ENCODE measurements at regions not wholly inside any gene's neighbourhood (a gene's known extent, or its start where the extent isn't known, plus 50 kb on each side); places are given as distances from the start of the nearest gene placed in this dataset.
"Not testable (repeated sequence)": the region's sequence is repeated elsewhere in the genome, so short reads cannot be mapped to it uniquely, and the experiment has no call there.

DNA sequence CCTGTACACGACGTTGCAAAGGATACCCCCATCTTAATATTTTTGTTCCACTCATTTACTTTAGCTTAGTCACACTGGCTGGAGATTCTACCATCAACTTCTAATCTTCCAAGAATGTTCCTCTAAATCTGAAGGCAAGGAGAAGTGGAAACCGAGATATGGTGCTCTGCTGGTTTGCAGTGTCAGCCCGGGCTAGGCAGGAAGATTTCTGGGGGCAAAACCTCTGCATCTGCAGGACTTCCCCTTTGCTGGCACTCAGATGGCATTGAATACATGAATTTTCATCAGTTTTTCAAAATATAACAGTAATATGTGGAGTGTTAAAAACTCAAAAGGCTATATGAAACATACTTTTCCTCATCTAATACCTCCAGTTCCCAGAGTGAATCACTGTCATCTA, 240.4 kb downstream of the RPLP1 start:
- Histone ChIP-seq H3K4me1 (ENCODE audit: control insufficient read depth, insufficient read depth, low read length) (no peaks in the 10 kb centered on the region), H3K36me3 (ENCODE audit: control insufficient read depth, insufficient read depth, low read length) (no peaks in the 10 kb centered on the region), H3K27ac (ENCODE audit: low read length) (no peak overlapping the region), H3K4me3 (ENCODE audit: low read length) (no peak overlapping the region), H3K9me3 (ENCODE audit: control insufficient read depth, low read depth, low read length) (peaks cover 12% of the 10 kb centered on the region), H3K27me3 (ENCODE audit: control insufficient read depth, insufficient read depth, low read length) (peaks cover 16% of the 10 kb centered on the region)
- WGBS (ENCODE audit: insufficient coverage, low lambda C conversion rate): 92% methylated on average over 2 of the region's 4 CpGs
- no peak for DNase-seq

DNA sequence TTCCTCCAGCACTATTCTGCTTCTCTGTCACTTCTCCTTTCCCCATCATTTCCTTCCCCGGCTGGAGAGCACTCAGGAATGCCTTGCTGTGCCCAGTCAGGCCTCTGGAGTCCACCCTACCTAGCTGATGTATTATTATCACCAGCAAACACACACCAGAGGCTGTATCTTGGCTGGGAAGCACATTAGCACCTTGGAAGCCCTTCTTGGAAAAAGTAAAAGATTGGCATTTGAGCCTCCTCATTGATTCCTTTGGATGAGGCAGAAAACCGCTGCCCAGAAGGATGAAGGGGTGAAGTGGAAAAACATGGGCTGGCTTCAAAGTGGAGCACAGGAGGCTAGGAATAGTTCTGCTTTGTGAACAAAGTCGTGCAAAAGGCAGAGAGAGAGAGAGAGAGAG, 244.3 kb downstream of the RPLP1 start:
- Histone ChIP-seq H3K9me3 (ENCODE audit: control insufficient read depth, low read depth, low read length) (no peaks in the 10 kb centered on the region), H3K36me3 (ENCODE audit: control insufficient read depth, insufficient read depth, low read length) (no peaks in the 10 kb centered on the region), H3K27me3 (ENCODE audit: control insufficient read depth, insufficient read depth, low read length) (peaks cover 19% of the 10 kb centered on the region), H3K4me1 (ENCODE audit: control insufficient read depth, insufficient read depth, low read length) (no peaks in the 10 kb centered on the region), H3K4me3 (ENCODE audit: low read length) (no peak overlapping the region), H3K27ac (ENCODE audit: low read length) (no peak overlapping the region)
- 64% methylated on average over 2 of the region's 3 CpGs for WGBS (ENCODE audit: insufficient coverage, low lambda C conversion rate)
- no peak for DNase-seq

DNA sequence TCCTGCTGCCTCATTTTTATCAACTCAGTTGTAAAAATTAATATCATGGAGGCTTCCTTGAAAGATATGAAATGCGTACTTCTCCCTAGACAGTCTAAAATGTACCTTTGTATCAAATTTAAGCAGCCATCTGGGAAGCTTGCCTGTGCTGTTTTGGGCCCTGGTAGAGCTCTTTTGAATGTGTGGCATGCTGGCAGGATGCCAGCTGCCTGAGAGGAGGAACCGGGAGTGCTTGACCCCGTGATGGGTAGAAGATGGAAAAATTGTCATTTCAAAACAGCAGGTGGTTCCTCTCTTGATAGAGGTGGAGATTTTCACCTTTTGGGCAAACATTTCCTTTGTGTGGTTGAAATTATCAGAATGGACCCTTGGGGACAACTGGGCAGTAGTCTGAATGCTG, 245.3 kb downstream of the RPLP1 start:
- no CpG with 5 or more reads among the region's 3 CpGs for WGBS (ENCODE audit: insufficient coverage, low lambda C conversion rate)
- Histone ChIP-seq H3K9me3 (ENCODE audit: control insufficient read depth, low read depth, low read length) (no peaks in the 10 kb centered on the region), H3K27me3 (ENCODE audit: control insufficient read depth, insufficient read depth, low read length) (peaks cover 19% of the 10 kb centered on the region), H3K4me3 (ENCODE audit: low read length) (no peak overlapping the region), H3K36me3 (ENCODE audit: control insufficient read depth, insufficient read depth, low read length) (no peaks in the 10 kb centered on the region), H3K27ac (ENCODE audit: low read length) (no peak overlapping the region), H3K4me1 (ENCODE audit: control insufficient read depth, insufficient read depth, low read length) (no peaks in the 10 kb centered on the region)
- DNase-seq: no peak

DNA sequence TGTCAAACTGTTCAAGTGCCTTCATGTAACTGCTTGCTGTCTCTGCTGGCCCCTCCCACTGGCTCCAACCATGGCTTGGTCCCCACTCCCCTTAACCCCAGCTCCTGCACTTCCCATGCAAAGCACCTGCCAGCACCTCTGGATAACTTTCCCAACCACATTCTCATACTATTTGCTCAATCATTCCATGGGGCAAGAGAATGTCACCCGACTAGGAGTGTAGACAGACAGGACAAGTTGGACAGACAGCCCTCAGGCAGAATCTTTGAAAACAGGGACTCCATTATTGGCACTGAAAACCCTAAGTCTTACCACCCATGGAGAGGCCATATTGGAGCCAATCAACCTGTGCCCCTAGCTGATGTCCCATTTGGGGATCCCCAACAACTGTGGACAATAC, 246.5 kb downstream of the RPLP1 start:
- Histone ChIP-seq H3K27ac (ENCODE audit: low read length) (no peak overlapping the region), H3K27me3 (ENCODE audit: control insufficient read depth, insufficient read depth, low read length) (peaks cover 12% of the 10 kb centered on the region), H3K4me3 (ENCODE audit: low read length) (no peak overlapping the region), H3K36me3 (ENCODE audit: control insufficient read depth, insufficient read depth, low read length) (no peaks in the 10 kb centered on the region), H3K9me3 (ENCODE audit: control insufficient read depth, low read depth, low read length) (no peaks in the 10 kb centered on the region), H3K4me1 (ENCODE audit: control insufficient read depth, insufficient read depth, low read length) (no peaks in the 10 kb centered on the region)
- DNase-seq: no peak
- no CpG with 5 or more reads among the region's 1 CpG for WGBS (ENCODE audit: insufficient coverage, low lambda C conversion rate)

DNA sequence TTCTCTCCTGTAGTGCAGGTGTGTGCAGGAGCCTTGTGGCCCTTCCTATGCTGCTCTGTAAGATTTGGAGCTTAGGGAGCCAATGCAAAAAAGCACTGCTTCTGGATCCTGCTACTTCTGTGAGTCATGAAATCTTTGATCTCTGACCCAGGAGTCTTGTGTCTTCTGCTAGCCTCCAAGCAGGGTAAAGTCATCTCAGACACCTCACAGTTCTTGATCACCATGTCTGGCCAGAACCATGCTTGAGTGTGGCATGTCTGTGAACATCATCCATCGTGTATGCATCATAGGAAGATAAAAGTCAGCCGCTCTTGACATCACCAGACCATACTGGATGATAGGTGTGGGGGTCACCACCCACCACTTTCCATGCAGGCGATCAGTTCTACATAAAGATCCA, 247.8 kb downstream of the RPLP1 start:
- Histone ChIP-seq H3K9me3 (ENCODE audit: control insufficient read depth, low read depth, low read length) (no peaks in the 10 kb centered on the region), H3K36me3 (ENCODE audit: control insufficient read depth, insufficient read depth, low read length) (no peaks in the 10 kb centered on the region), H3K4me3 (ENCODE audit: low read length) (no peak overlapping the region), H3K27me3 (ENCODE audit: control insufficient read depth, insufficient read depth, low read length) (peaks cover 11% of the 10 kb centered on the region), H3K4me1 (ENCODE audit: control insufficient read depth, insufficient read depth, low read length) (no peaks in the 10 kb centered on the region), H3K27ac (ENCODE audit: low read length) (no peak overlapping the region)
- no peak for DNase-seq
- WGBS (ENCODE audit: insufficient coverage, low lambda C conversion rate): no CpG with 5 or more reads among the region's 3 CpGs

DNA sequence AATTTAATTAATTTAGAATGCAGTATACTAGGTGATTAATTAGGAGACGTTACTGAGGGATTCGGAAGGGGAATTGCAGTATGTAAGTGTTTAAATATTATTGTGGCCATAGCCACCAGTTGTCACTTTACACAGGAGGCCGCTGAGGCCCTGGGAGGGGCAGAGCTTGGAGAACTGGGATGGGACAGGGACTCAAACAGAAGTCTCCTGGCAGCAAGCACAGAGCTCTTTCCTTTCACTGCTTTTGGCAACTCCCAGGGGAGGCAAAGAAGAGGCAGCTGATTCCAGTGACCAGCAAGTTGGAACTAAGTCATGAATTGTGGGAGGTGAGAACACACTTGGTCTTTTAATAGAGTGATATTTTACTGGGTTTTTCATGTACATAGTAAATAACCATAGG, 248.6 kb downstream of the RPLP1 start:
- Histone ChIP-seq H3K27ac (ENCODE audit: low read length) (no peak overlapping the region), H3K4me3 (ENCODE audit: low read length) (no peak overlapping the region), H3K9me3 (ENCODE audit: control insufficient read depth, low read depth, low read length) (no peaks in the 10 kb centered on the region), H3K36me3 (ENCODE audit: control insufficient read depth, insufficient read depth, low read length) (no peaks in the 10 kb centered on the region), H3K27me3 (ENCODE audit: control insufficient read depth, insufficient read depth, low read length) (peaks cover 8% of the 10 kb centered on the region), H3K4me1 (ENCODE audit: control insufficient read depth, insufficient read depth, low read length) (no peaks in the 10 kb centered on the region)
- DNase-seq: no peak
- 100% methylated on average over 1 of the region's 3 CpGs for WGBS (ENCODE audit: insufficient coverage, low lambda C conversion rate)

DNA sequence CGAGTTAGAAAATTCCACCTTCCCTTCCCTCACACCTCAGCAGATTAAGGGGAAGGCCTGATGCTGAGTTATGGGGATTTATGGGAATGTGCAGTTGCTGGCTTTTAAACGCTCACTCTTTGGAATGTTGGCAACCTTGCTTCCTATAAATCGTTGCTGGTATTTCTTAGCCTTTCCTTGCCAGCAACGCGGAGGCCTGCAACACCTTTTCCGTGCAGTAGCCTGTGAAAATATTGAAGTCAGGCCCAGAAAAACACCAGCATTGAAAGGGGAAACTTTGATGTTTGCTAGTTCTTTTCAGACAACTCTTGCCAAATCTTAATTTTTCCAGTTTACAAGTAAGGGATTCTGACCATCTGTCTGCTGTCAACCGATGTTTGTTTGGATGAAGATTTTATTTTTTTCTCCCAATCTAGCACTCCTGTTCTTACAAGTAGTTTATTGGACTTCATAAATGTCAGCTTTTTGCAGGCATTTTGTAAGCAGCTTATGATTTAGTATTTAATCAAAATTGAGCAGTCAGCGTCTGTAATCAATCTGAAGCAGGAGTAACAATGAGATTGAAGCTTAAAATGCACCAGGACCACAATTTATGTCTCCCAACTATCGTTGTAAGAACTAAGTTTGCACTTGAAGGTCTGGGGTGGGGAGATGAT, 251.0 kb downstream of the RPLP1 start:
- Histone ChIP-seq H3K27ac (ENCODE audit: low read length) (no peak overlapping the region), H3K4me3 (ENCODE audit: low read length) (no peak overlapping the region), H3K9me3 (ENCODE audit: control insufficient read depth, low read depth, low read length) (no peaks in the 10 kb centered on the region), H3K4me1 (ENCODE audit: control insufficient read depth, insufficient read depth, low read length) (no peaks in the 10 kb centered on the region), H3K36me3 (ENCODE audit: control insufficient read depth, insufficient read depth, low read length) (no peaks in the 10 kb centered on the region), H3K27me3 (ENCODE audit: control insufficient read depth, insufficient read depth, low read length) (peaks cover 2% of the 10 kb centered on the region)
- DNase-seq: peak in 1 of 2 donors; percentile 11
- 73% methylated on average over 2 of the region's 9 CpGs for WGBS (ENCODE audit: insufficient coverage, low lambda C conversion rate)

DNA sequence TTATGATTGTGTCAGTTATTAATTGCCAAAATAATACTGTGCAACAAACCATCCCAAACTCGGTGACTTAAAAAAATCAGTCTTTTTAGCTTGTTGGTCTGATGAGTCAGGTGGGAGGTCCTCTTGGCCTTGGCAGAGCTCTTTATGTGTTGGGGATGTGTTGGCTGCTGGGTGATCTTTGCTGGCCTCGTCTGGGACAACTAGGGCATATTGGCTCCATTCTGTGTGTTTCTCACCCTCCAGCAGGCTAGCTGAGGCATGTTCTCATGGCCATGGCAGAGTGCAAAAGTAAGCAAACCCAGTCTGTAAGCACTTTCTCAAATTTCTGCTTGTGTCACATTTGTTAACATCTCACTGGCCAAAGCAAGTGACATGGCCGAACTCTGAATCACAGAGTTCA, 251.6 kb downstream of the RPLP1 start:
- Histone ChIP-seq H3K27me3 (ENCODE audit: control insufficient read depth, insufficient read depth, low read length) (peaks cover 2% of the 10 kb centered on the region), H3K4me3 (ENCODE audit: low read length) (no peak overlapping the region), H3K9me3 (ENCODE audit: control insufficient read depth, low read depth, low read length) (no peaks in the 10 kb centered on the region), H3K36me3 (ENCODE audit: control insufficient read depth, insufficient read depth, low read length) (no peaks in the 10 kb centered on the region), H3K4me1 (ENCODE audit: control insufficient read depth, insufficient read depth, low read length) (no peaks in the 10 kb centered on the region), H3K27ac (ENCODE audit: low read length) (no peak overlapping the region)
- no CpG with 5 or more reads among the region's 3 CpGs for WGBS (ENCODE audit: insufficient coverage, low lambda C conversion rate)
- no peak for DNase-seq

DNA sequence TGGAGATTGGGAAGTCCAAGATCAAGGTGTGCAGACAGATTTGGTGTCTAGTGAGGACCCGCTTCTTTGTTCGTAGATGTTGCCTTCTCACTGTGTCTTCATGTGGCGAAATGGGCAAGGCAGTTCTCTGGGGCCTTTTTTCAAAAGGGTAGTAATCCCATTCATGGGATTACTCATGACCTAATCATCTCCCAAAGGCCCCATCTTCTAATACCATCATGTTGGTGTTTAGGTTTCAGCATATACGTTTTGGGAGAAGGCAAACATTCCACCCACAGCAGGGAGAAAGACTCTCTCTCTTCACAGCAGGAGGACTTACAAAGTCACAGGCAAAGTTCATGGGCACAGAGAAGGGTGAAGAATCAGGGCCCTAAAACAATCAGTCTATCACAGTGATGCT, 252.1 kb downstream of the RPLP1 start:
- DNase-seq: no peak
- Histone ChIP-seq H3K27ac (ENCODE audit: low read length) (no peak overlapping the region), H3K36me3 (ENCODE audit: control insufficient read depth, insufficient read depth, low read length) (no peaks in the 10 kb centered on the region), H3K27me3 (ENCODE audit: control insufficient read depth, insufficient read depth, low read length) (peaks cover 4% of the 10 kb centered on the region), H3K4me3 (ENCODE audit: low read length) (no peak overlapping the region), H3K9me3 (ENCODE audit: control insufficient read depth, low read depth, low read length) (no peaks in the 10 kb centered on the region), H3K4me1 (ENCODE audit: control insufficient read depth, insufficient read depth, low read length) (no peaks in the 10 kb centered on the region)
- no CpG with 5 or more reads among the region's 4 CpGs for WGBS (ENCODE audit: insufficient coverage, low lambda C conversion rate)

DNA sequence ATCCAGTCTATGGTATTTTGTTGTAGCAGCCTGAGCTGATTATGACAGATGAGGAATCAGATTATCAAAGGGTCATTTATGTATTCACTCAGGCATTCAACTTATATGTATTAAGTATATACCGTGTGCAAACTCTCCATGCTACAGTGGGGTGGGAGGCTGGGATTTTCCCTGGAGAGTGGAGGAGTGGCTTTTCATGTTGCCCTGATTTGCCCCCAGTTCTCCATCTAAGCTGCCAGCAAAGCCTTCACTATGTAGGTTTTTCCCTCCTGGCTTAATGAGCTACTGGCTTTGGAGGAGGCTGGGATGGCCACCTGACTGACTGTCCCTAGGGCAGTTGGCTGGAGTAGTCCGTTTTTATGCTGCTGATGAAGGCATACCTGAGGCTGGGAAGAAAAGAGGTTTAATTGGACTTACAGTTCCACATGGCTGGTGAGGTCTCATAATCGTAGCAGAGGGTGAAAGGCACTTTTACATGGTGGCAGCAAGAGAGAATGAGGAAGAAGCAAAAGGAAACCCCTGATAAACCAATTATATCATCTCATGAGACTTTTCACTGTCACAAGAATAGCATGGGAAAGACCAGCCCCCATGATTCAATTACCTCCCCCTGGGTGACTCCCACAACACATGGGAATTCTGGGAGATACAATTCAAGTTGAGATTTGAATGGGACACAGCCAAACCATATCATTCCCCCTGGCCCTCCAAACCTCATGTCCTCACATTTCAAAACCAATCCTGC, 253.9 kb downstream of the RPLP1 start:
- no peak overlapping the region for H3K27ac ChIP-seq (ENCODE audit: low read length)
- H3K36me3 ChIP-seq (ENCODE audit: control insufficient read depth, insufficient read depth, low read length): no peaks in the 10 kb centered on the region
- no peaks in the 10 kb centered on the region for H3K9me3 ChIP-seq (ENCODE audit: control insufficient read depth, low read depth, low read length)
- H3K4me1 ChIP-seq (ENCODE audit: control insufficient read depth, insufficient read depth, low read length): no peaks in the 10 kb centered on the region
- no peak overlapping the region for H3K4me3 ChIP-seq (ENCODE audit: low read length)
- H3K27me3 ChIP-seq (ENCODE audit: control insufficient read depth, insufficient read depth, low read length): peaks cover 12% of the 10 kb centered on the region
- WGBS (ENCODE audit: insufficient coverage, low lambda C conversion rate): 100% methylated on average over 1 of the region's 3 CpGs
- DNase-seq: no peak

DNA sequence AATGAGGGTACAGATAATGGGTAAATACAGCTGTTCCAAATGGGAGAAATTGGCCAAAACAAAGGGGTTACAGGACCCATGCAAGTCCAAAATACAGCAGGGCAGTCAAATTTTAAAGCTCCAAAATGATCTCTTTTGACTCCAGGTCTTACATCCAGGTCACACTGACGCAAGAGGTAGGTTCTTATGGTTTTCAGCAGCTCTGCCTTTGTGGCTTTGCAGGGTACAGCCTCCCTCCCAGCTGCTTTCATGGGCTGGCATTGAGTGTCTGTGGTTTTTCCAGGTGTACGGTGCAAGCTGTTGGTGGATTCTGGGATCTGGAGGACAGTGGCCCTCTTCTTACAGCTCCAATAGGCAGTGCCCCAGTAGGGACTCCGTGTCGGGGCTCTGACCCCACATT, 254.6 kb downstream of the RPLP1 start:
- not testable (repeated sequence) for H3K4me1 ChIP-seq (ENCODE audit: control insufficient read depth, insufficient read depth, low read length); H3K36me3 ChIP-seq (ENCODE audit: control insufficient read depth, insufficient read depth, low read length); H3K4me3 ChIP-seq (ENCODE audit: low read length); DNase-seq; H3K9me3 ChIP-seq (ENCODE audit: control insufficient read depth, low read depth, low read length); H3K27ac ChIP-seq (ENCODE audit: low read length)
- WGBS (ENCODE audit: insufficient coverage, low lambda C conversion rate): no CpG with 5 or more reads among the region's 4 CpGs
- H3K27me3 ChIP-seq (ENCODE audit: control insufficient read depth, insufficient read depth, low read length): peaks cover 14% of the 10 kb centered on the region
